Right lobe of liver (tissue), 6 donors: ENCODE measurements at regions not wholly inside any gene's neighbourhood (a gene's known extent, or its start where the extent isn't known, plus 50 kb on each side); places are given as distances from the start of the nearest gene placed in this dataset.

Source experiments
- ATAC-seq, 4 donors: fragments of 200-7000 bp; cut with Tn5 transposase; one replicate each; pipeline ENCODE4 v1.9.1; 2020; ENCODE audit warnings: mild to moderate bottlenecking in 4 of 4, moderate library complexity in 4 of 4
- DNase-seq, 3 donors: peaks; one replicate each; pipeline ENCODE4 v3.0.0-alpha.2; 2020
- H3K27ac ChIP-seq, 3 donors: fragments of 200-600 bp; one replicate each; pipeline ENCODE4 v1.8.0; 2022
- H3K27me3 ChIP-seq, 2 donors: fragments of 200-600 bp; one replicate each; pipeline ENCODE4 v1.8.0; 2022
- H3K36me3 ChIP-seq, 4 donors: fragments of 200-600 bp; sonication (generic) in 1 of 4; one replicate each; pipeline versions ENCODE4 v1.5.1 to v1.8.0; 2017 to 2022; ENCODE audit warnings: control low read depth in 1 of 4
- H3K4me1 ChIP-seq, 4 donors: fragments of 200-600 bp; sonication (generic) in 1 of 4; one replicate each; pipeline versions ENCODE4 v1.5.1 to v1.8.0; 2017 to 2022; ENCODE audit warnings: control low read depth in 1 of 4
- H3K4me3 ChIP-seq, 3 donors: fragments of 200-600 bp; one replicate each; pipeline ENCODE4 v1.8.0; 2022
- H3K9me3 ChIP-seq, 4 donors: fragments of 200-600 bp; sonication (generic) in 1 of 4; one replicate each; pipeline versions ENCODE4 v1.5.1 to v1.8.0; 2017 to 2022; ENCODE audit warnings: control low read depth in 1 of 4
- POLR2A ChIP-seq: fragments of 450-650 bp; IDR thresholded peaks from one replicate; pipeline ENCODE4 v1.6.1; 2017; ENCODE audit warnings: antibody characterized with exemption, mild to moderate bottlenecking
- WGBS: methylation state at CpG from one replicate; pipeline ENCODE4 v1.1.6; 2018; ENCODE audit warnings: low coverage, low lambda C conversion rate; ENCODE audit not compliant: insufficient coverage; ENCODE audit errors: missing lambda C conversion rate; 5-methylcytosine and 5-hydroxymethylcytosine counted together
- intact Hi-C, 2 donors: fragments of 100-400 bp; cut with DNase I; formaldehyde crosslinking; loops; one replicate each; pipeline versions ENCODE4 v1.11.2 to v1.14.1; 2022
- TF ChIP-seq, protein P1 (sequence below), 4 donors: fragments of 200-600 bp in 3 of 4; fragments of 450-650 bp in 1 of 4; IDR thresholded peaks; one replicate each; pipeline versions ENCODE4 v1.5.1 to v1.8.0; 2016 to 2022; ENCODE audit warnings: antibody characterized with exemption in 4 of 4, mild to moderate bottlenecking in 2 of 4
- donor health status: DM: no; HTN: yes; CAD: no.
- donor health status: DM: no; HTN: no; CAD: no.
- donor health status: DM: no; HTN: no; CAD: no.
- donor health status: DM: no; HTN: yes; CAD: no.
- donor health status: DM: no; HTN: yes; CAD: no.

GRCh38 chr10:28811639-28812349, 134.5 kb downstream of the BAMBI start:
- no peak for DNase-seq
- no peaks in the 10 kb centered on the region for H3K36me3 ChIP-seq
- no peak for ATAC-seq
- H3K9me3 ChIP-seq, result no peaks in the 10 kb centered on the region
- intact Hi-C loops, result no loop called here
- H3K27me3 ChIP-seq, result no peaks in the 10 kb centered on the region
- H3K4me1 ChIP-seq, result peaks cover 0 to 13% (median 0%) of the 10 kb centered on the region in 4 donors
- no peak for TF ChIP-seq POLR2A
- TF ChIP-seq, protein P1, sequence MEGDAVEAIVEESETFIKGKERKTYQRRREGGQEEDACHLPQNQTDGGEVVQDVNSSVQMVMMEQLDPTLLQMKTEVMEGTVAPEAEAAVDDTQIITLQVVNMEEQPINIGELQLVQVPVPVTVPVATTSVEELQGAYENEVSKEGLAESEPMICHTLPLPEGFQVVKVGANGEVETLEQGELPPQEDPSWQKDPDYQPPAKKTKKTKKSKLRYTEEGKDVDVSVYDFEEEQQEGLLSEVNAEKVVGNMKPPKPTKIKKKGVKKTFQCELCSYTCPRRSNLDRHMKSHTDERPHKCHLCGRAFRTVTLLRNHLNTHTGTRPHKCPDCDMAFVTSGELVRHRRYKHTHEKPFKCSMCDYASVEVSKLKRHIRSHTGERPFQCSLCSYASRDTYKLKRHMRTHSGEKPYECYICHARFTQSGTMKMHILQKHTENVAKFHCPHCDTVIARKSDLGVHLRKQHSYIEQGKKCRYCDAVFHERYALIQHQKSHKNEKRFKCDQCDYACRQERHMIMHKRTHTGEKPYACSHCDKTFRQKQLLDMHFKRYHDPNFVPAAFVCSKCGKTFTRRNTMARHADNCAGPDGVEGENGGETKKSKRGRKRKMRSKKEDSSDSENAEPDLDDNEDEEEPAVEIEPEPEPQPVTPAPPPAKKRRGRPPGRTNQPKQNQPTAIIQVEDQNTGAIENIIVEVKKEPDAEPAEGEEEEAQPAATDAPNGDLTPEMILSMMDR (IDR thresholded peaks at IDR 0.05), result no peak
- no peak overlapping the region for H3K4me3 ChIP-seq
- 70% methylated on average over 8 of the region's 9 CpGs for WGBS
- no peak overlapping the region for H3K27ac ChIP-seq

GRCh38 chr10:28812384-28813372, 135.4 kb downstream of the BAMBI start:
- H3K9me3 ChIP-seq, result no peaks in the 10 kb centered on the region
- no peak overlapping the region for H3K27ac ChIP-seq
- WGBS, result 48% methylated on average over 7 of the region's 11 CpGs
- ATAC-seq (no peak), DNase-seq (no peak)
- peaks cover 0 to 4% (median 0%) of the 10 kb centered on the region in 4 donors for H3K4me1 ChIP-seq
- no peak overlapping the region for H3K4me3 ChIP-seq
- intact Hi-C loops, result no loop called here
- H3K36me3 ChIP-seq, result no peaks in the 10 kb centered on the region
- no peaks in the 10 kb centered on the region for H3K27me3 ChIP-seq
- TF ChIP-seq, protein P1 (IDR thresholded peaks at IDR 0.05), result no peak
- no peak for TF ChIP-seq POLR2A

- H3K4me3 ChIP-seq, result no peak overlapping the region
- DNase-seq, result no peak
- H3K27me3 ChIP-seq, result no peaks in the 10 kb centered on the region
- no peak overlapping the region for H3K27ac ChIP-seq
- WGBS, result no CpG with 5 or more reads among the region's 37 CpGs
- no peaks in the 10 kb centered on the region for H3K4me1 ChIP-seq
- intact Hi-C loops, result no loop called here
- H3K36me3 ChIP-seq, result no peaks in the 10 kb centered on the region
- no peak for TF ChIP-seq POLR2A
- TF ChIP-seq, protein P1 (IDR thresholded peaks at IDR 0.05), result no peak
- no peaks in the 10 kb centered on the region for H3K9me3 ChIP-seq
- ATAC-seq, result no peak
Measured at GRCh38 chr10:28815681-28816080, 138.4 kb downstream of the BAMBI start.

- WGBS, result 52% methylated on average over 10 of the region's 12 CpGs
- H3K9me3 ChIP-seq, result no peaks in the 10 kb centered on the region
- peak; percentile 28 to 72 (median 60) for ATAC-seq
- no peak overlapping the region for H3K4me3 ChIP-seq
- no peak for TF ChIP-seq POLR2A
- TF ChIP-seq, protein P1 (IDR thresholded peaks at IDR 0.05), result no peak
- H3K4me1 ChIP-seq, result no peaks in the 10 kb centered on the region
- no peak overlapping the region for H3K27ac ChIP-seq
- DNase-seq, result no peak
- H3K36me3 ChIP-seq, result no peaks in the 10 kb centered on the region
- H3K27me3 ChIP-seq, result no peaks in the 10 kb centered on the region
- intact Hi-C loops, result no loop called here
Measured at GRCh38 chr10:28822719-28823464, 145.6 kb downstream of the BAMBI start.
